GM19467 (cell line): ENCODE measurements at regions not wholly inside any gene's neighbourhood (a gene's known extent, or its start where the extent isn't known, plus 50 kb on each side); places are given as distances from the start of the nearest gene placed in this dataset.

Experiments
- ATAC-seq: cut with Tn5 transposase; IDR thresholded peaks from one replicate; pipeline ENCODE4 v1.9.1; 2021; ENCODE audit warnings: mild to moderate bottlenecking, moderate library complexity; ENCODE audit not compliant: unreplicated experiment

DNA sequence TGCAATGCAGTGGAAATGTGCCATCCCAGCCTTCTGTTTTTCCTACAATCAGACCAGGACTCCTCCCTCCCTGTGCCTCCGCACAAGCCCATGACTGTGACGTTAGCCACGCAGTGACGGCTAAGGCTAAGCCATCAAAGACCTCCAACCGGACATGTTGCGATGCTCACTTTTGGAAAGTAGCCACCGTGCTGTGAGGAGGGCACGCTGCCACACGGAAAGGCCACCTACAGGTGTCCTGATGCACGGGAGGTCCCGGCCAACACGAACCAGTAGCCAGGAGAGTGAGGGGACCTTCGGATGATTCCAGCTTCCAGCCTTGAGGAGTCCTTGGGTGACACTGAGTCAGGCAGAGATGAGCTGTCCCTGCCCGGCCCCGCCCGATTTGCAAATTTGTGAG is 53.9 kb downstream of the FOXL1 start:
- ATAC-seq, result no peak

DNA sequence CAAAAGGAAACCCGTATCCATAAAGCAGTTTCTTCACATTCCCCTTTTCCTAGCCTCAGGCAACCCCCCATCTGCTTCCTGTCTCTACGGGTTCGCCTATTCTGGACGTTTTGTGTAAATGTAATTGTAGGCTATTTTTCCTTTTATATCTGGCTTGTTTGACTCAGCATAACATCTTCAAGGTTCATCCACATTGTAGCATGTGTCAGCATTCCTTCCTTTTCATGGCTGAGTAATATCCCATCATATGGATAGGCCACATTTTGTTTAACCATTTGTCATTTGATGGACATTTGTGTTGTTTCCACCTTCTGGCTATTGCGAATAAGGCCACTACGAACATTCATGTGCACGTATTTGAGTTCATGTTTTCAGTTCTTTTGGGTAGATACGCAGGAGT is 54.6 kb downstream of the FOXL1 start:
- ATAC-seq, result no peak

DNA sequence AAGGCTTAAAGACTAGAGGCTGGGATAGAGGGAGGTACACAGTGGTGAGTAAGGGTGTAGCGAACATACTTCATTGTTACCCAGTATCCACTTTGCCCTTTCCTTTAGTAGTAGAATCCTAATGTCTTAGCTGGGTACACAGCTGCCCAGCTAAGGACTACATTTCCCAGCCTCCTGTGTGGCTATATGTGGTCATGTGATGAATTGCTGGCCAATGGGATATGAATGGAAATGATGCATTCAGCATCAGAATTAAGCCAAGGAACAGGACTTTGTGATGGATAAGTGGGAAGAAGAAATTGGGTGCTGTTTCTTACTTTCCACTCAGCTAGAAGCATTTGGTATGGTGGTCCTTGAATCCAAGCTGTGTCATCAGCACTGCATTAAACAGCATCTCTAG is 55.9 kb downstream of the FOXL1 start:
- no peak for ATAC-seq

DNA sequence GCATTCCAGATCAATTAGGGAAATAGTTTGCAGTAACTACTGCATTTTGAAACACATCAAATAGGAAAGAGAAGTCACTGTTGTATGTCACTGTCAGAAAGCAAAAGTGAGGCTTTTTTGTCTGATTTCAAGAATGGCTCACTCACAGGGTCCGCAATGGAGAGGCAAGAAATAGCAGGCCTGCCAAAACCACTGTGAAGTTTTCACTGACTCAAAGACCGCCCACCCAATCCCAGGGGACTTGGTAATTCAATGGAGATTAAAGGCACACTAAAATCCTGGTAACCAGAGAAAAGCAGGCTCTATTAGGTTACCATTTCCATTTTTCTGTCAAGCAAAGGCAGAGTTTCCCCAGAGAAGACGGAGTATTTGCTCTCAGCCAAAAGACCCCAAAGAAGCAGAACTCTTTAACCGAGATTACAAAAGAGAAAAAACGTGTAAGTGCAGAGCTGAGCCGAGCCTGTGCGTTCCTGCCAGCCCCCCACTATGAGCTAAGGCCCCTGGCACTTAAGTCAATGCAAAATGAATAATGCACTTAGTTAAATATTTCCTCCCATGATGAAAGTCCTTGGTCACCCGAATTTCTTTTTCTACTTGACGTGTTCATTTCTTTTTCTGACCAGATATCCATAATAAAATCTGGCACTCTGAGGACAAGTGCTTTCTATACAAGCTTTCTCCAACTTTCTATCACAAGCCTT is 57.0 kb downstream of the FOXL1 start:
- ATAC-seq, result no peak

DNA sequence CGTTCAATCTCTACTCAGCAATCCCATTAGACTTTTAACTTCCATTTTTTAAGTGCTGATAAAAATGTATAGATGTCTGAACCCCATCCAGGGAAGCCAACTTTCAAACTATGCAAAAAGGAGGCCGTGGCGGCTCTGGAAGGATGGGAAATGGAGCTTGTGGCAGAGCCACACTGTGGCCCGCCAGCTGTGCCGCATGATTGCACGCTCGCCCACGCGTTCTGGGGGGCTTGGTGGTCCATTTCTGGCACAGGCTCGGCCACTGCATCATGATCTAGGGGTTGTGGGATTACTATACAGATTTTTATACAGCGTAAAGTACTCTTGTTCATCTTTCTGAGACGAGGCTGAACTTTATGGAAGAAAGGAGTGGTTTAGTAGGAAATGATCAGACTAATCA is 57.6 kb downstream of the FOXL1 start:
- no peak for ATAC-seq

DNA sequence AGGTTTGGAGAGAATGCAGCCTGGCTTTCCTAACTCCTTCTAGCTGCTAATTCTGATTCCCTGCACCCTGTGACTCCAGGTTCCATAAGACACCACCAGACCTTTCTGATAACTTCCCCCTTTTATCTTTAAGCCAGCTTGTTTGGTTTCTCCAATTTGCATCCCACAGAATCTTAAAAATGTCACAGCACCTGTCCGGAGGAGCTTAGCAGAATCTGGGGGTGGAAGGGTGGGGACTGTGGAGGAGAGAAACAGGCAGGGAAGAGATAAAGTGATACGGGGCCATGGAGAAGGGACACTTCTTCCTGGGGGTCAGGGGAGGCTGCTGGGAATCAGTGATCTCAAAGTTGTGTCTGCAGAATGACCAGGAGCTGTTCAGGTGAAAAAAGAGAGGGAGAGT is 59.4 kb downstream of the FOXL1 start:
- no peak for ATAC-seq

DNA sequence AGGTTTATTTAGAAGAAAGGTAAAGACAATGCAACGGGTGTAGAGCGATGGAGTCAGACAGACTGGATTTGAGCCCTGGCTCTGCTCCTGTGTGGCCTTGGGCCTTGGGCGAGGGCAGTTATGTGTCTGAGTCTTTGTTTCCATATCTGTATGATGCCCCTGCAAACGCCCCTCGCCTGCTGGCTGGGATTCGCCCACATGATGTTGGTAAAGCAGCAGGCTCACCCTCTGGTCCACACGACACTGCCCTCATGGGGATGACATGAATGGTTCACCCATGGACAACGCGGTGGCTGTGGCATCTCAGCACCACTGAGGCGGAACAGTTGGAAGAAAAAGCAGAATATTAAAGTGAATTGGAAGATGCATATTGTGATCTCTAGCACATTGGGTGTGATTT is 60.3 kb downstream of the FOXL1 start:
- ATAC-seq, result no peak

DNA sequence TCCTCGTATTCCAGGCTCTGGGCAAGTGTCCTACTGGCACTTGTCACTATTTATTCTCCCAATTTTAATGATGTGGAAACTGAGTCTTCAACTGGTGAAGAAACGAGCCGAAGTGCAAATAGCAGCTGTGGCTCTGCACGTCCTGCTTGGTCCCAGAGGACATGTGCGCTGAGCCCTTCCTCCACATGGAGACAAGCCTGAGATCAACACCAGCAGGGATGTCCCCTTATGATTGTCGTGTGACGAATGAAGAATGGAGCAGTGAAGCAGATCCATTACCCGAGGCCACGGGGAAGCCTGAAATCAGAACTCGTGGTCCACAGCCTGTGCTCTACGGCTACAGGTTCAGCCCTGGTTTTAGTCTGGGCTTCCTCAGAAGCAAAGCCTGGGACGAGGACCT is 61.0 kb downstream of the FOXL1 start:
- ATAC-seq, result no peak

DNA sequence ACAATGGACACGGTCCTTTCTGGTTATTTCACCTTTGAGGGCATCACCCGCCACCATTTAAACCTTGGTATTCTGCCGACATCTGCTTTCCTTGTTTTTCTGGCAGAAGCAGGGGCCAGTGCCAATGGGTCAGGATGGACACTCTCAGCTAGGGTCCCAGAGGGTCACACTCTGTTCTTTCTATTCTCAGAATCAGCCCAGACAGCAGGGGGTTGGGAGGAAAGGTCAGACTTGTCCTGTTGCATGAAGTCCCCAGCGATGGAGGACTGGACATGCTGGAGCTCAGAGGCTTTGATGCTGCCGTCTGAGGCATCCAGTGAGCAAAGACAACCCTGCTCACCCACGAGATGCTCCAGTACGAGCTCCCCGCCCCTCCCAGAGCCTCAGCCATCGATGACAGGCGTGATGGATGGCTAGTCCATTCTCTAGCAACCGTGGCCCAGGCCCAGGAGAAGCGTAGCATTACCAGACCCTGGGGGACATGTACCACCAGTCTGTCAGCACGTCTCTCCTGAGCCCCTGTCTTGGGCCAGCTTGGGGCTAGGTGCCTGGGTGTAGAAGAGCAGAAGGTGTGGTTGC is 62.0 kb downstream of the FOXL1 start:
- ATAC-seq, result no peak

DNA sequence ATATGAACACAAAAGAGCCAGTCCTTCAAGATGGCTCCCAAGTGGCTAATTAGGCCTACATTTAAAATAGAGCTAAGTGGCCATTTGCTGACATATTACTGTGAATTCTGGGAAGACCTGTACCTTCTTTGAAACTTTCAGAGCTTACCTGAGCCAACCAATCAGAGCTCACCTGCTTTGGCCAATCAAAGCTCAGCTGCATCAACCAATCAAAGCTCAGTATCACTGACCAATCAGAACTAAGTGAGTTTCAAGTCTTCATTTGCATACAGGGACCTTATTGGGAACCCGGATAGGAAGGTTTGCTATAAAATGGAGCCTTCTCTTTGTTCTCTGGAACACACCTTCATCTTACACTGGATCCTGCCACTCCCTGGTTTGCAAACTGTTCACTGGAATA is 63.7 kb downstream of the FOXL1 start:
- ATAC-seq, result no peak

DNA sequence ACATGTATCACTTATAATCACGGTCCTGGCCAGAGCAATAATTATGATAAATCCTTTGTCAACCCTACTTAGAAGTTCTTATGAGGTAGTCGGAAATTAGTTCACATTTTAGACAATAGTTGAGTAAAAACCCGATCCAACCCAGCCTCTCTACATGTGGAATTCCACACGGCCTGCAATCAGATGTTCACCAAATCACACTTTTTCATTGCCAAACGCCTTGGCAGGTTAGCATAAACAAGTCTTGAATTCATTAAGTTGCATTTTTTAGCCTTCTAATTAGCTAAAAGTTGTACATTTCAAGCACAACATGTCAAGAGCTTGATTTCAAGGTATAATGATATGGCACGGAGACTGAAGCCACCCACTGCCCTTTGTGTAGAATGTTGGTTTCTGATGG is 65.3 kb downstream of the FOXL1 start:
- ATAC-seq, result no peak

DNA sequence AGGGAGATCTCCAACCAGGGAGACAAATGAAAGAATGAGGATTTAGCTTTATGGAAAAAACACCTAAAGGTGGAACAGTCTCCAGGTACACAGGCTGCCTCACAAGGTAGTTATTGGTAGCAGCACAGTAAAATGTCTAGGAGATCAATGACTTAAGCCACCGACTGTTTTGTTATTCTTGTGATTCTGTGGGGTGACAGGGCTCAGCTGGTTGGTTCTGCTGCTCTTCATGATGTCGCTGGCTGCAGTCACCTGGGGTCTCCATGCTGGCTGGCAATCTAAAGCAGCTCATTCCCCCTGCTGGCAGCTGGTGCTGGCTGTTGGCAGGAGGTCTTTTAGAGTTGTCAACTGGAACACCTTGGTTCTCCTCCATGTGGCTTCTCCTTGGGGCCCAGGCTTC is 69.2 kb downstream of the FOXL1 start:
- no peak for ATAC-seq

DNA sequence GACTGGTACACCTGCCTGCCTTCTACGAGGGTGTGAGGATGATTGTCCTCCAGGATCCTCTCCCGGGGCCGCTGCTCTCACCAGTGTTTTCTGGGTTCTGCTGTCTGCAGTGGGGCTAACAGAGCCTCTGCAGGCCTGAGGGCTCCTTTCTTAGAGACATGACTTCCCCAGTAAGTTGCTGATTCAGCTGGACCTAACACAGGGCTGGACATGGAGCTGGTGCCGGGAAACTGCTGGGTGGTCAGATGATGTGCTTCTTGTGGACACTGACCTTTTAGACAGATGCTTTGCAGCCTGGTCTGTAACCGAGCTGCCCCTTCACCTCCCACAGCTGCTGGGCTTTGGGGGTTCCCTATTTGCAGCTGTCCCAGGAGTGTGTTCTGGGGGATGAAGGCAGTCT is 71.5 kb downstream of the FOXL1 start:
- no peak for ATAC-seq

DNA sequence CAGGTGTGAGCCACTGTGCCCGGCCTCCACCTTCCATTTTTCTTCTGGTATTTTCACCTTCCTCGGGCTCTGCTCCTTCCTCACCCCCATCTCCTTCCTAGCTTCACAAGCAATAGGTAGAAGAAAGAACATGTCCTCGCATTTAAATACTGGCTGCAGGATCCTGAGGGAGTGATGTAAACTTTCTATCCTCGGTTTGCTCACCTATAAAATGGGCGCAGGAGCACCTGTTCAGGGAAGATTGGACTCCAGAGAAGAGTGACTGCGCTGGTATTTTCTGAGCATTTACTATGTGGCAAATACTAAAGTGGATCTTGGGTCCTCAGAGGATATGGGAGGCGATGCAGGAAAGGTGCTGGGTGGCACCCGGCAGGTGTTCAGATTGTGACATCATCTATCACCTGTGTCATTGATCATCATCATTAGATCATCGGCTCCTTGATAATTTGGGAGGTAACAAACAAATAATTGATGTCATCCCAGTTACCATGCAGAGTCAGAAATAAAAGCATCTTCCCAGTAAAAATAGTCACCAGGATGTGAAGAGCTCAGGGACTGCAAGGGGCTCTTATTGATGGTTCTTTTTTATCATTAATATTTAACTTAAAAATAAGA is 72.8 kb downstream of the FOXL1 start:
- ATAC-seq, result no peak

DNA sequence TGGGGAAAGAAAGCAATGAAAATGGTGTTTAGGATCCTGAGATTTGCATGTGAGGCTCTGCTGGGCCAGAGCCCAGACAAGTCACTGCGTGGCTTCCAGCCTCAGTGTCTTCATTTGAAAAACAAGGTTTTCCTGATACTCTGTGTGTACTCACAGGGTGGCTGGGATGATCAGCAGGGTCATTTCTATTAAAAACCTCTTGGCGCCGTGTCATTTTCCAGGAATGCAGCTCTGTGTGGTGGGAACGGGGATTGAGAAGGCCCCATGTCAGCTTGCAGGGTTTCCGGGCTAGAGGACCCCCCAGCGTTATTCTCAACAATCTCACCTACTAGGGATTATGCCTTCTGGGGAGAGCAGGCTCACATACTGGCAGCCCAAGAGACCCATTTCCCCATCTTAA is 73.5 kb downstream of the FOXL1 start:
- ATAC-seq, result no peak

DNA sequence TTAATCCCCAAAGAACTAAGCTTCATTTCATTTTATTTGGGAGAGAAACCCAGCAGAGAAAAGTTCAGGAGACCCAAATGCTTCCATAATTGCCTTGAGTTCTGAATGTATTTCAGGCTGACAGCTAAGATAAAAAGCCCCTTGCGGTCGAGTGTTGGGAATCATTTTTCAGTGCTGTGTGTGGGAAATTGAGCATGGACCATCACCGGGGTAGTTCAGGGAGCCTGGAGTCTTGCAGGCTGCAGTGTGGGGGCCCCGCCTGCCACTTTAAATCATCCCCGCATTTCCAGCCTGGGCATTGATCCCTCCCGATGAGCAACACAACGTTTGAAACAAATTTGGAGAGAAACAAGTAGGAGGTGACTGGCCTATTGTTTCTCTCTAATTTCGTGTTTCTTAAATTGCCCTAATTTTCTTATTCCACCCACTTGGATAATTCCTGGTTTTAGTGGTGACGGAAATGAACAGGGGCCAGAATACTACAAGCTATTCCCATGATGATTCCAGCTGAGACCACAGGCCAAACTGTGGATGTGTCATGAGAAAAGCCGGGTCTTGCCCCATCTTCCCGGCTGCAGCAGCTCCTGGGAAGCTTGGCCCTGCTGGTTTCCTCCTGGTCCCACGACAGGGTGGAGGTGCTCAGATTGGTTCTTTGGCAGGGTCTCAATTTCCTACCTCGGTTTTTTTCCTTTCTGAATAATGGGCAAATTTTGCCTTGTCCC is 75.1 kb downstream of the FOXL1 start:
- ATAC-seq, result no peak

DNA sequence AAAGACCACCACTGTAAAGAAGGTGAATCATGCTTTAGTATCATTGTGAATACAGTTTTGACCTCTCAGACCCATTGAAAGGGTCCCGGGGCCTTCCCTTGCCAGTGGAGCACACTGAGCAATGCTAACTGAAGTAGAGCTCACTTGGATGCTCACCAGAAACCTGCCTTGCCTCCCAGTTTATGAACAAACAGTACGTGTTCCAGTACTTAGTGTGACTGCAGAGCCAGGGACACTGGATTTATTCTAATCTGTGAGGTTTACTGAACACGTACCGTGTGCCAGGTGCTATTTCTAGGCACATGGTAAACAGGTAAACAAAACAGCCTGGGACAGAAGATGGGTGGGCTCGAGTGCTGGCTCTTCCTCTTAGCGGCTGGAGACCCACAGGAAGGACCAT is 79.6 kb downstream of the FOXL1 start:
- no peak for ATAC-seq

DNA sequence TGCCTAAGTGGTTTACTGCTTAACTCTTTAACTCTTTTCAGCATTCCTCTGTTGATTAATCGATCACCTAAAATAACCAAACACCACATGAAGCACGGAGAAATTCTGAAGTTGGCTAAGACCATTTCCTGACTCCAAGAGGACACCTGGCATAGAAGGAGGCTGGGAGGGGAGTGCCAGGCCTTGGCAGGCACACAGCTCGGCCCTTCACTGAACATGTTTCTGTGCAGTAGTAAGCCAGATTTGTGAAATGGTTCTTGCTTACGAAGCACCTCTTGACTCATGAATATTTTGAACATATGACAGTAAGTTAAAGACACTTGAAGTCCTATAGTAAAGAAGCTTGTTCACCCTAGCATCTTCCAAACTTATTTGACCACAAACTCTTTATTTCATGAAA is 82.3 kb downstream of the FOXL1 start:
- no peak for ATAC-seq

DNA sequence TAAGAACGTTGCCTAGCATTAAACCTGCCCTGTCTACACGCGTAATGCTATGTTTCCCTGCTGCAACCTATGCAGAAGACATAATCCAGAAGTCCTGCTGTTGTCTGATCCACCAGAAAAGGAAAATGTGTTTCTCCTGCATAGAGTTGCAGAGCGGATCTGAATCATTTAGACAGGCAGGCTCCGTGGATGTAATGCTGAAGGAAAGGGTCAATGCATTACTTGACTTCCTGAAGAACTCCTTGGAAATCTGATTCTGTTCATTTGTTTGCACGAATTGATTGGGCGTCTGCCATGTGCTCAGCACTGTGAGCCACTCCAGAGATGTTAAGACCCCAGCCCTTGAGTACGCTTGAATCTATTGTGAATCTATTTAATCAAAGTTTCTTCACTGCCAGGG is 83.4 kb downstream of the FOXL1 start:
- ATAC-seq, result no peak

DNA sequence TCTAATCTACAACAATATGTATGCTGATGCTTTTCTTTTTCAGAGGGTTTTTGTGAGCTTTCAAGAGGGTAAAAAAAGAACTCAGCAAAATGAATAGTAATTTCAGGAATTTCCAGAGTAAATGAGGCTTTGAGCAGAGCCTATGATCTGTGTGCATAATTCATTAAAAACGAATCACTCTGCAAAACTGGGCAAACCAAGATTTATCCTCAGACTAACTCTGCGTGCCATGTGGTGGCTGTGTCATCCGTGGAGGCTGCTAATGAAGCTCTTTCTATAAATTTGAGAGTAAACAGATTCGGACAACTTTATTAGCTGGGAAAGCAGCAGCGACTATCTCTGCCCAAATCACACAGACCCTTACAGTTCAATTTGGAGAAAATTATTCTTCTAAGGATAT is 83.8 kb downstream of the FOXL1 start:
- no peak for ATAC-seq

DNA sequence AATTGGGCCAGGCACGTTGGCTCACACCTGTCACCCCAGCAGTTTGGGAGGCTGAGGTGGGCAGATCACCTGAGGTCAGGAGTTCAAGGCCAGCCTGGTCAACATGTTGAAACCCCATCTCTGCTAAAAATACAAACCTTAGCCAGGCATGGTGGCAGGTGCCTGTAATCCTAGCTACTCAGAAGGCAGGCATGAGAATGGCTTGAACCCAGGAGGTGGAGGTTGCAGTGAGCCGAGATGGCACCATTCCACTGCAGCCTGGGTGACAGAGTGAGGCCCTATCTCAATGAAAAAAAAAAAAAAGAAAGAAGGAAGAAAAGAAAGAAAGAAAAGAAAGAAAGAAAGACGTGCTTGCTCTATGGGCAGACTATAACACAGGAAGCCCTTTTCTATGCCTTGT is 84.4 kb downstream of the FOXL1 start:
- no peak for ATAC-seq
